ENCODE measurements at regions not wholly inside any gene's neighbourhood (a gene's known extent, or its start where the extent isn't known, plus 50 kb on each side); places are given as distances from the start of the nearest gene placed in this dataset.

GRCh38 chr3:144175644-144176425 is 204.2 kb downstream of the DIPK2A start:
- TF ChIP-seq EZH2 (IDR thresholded peaks at IDR 0.05; ENCODE audit: low read length, missing control alignments) (no peak), CTCF (conservative IDR thresholded peaks at IDR 0.05 in 1 of 2, IDR thresholded peaks at IDR 0.05 in 1 of 2; ENCODE audit: low read depth in 1 of 2, low read length in 2 of 2) (no peak)
- Histone ChIP-seq H3K4me2 (ENCODE audit: extremely low read depth, insufficient read depth, low read length) (no peak overlapping the region), H2AFZ (ENCODE audit: low read length) (no peak overlapping the region), H3K9me3 (ENCODE audit: control insufficient read depth, insufficient read depth, low read depth, low read length) (no peaks in the 10 kb centered on the region), H3K4me3 (replicated peaks in 1 of 4; ENCODE audit: control extremely low read depth in 1 of 4, insufficient read depth in 1 of 4, low read depth in 3 of 4, low read length in 4 of 4) (no peak overlapping the region), H3K27ac (ENCODE audit: insufficient read depth, low read length) (no peak overlapping the region), H3K4me1 (ENCODE audit: control insufficient read depth, extremely low read depth, insufficient read depth, low read length) (no peaks in the 10 kb centered on the region), H3K27me3 (ENCODE audit: control insufficient read depth, insufficient read depth, low read length) (no peaks in the 10 kb centered on the region), H4K20me1 (ENCODE audit: control insufficient read depth, extremely low read depth, insufficient read depth, low read length) (no peaks in the 10 kb centered on the region), H3K9ac (ENCODE audit: insufficient read depth, low read length) (no peak overlapping the region), H3K79me2 (ENCODE audit: control insufficient read depth, insufficient read depth, low read length) (no peaks in the 10 kb centered on the region), H3K36me3 (ENCODE audit: control insufficient read depth, insufficient read depth, low read length) (no peaks in the 10 kb centered on the region)
- no peak for DNase-seq (ENCODE audit: low read depth in 2 of 2)

GRCh38 chr3:144177649-144178048 is 206.0 kb downstream of the DIPK2A start:
- DNase-seq (ENCODE audit: low read depth in 2 of 2): no peak
- Histone ChIP-seq H4K20me1 (ENCODE audit: control insufficient read depth, extremely low read depth, insufficient read depth, low read length) (no peaks in the 10 kb centered on the region), H3K4me2 (ENCODE audit: extremely low read depth, insufficient read depth, low read length) (no peak overlapping the region)

GRCh38 chr3:144178607-144179006 is 207.0 kb downstream of the DIPK2A start:
- Histone ChIP-seq H3K36me3 (ENCODE audit: control insufficient read depth, insufficient read depth, low read length) (no peaks in the 10 kb centered on the region), H3K9ac (ENCODE audit: insufficient read depth, low read length) (no peak overlapping the region), H3K4me1 (ENCODE audit: control insufficient read depth, extremely low read depth, insufficient read depth, low read length) (no peaks in the 10 kb centered on the region), H3K79me2 (ENCODE audit: control insufficient read depth, insufficient read depth, low read length) (no peaks in the 10 kb centered on the region), H3K4me2 (ENCODE audit: extremely low read depth, insufficient read depth, low read length) (no peak overlapping the region), H3K27ac (ENCODE audit: insufficient read depth, low read length) (no peak overlapping the region), H2AFZ (ENCODE audit: low read length) (no peak overlapping the region), H4K20me1 (ENCODE audit: control insufficient read depth, extremely low read depth, insufficient read depth, low read length) (no peaks in the 10 kb centered on the region), H3K4me3 (replicated peaks in 1 of 4; ENCODE audit: control extremely low read depth in 1 of 4, insufficient read depth in 1 of 4, low read depth in 3 of 4, low read length in 4 of 4) (no peak overlapping the region), H3K9me3 (ENCODE audit: control insufficient read depth, insufficient read depth, low read depth, low read length) (no peaks in the 10 kb centered on the region), H3K27me3 (ENCODE audit: control insufficient read depth, insufficient read depth, low read length) (no peaks in the 10 kb centered on the region)
- TF ChIP-seq EZH2 (IDR thresholded peaks at IDR 0.05; ENCODE audit: low read length, missing control alignments): no peak
- TF ChIP-seq CTCF (conservative IDR thresholded peaks at IDR 0.05 in 1 of 2, IDR thresholded peaks at IDR 0.05 in 1 of 2; ENCODE audit: low read depth in 1 of 2, low read length in 2 of 2): no peak
- DNase-seq (ENCODE audit: low read depth in 2 of 2): no peak

More at GRCh38 chr3:144177649-144178048, 206.0 kb downstream of the DIPK2A start:
- H3K27me3 ChIP-seq (ENCODE audit: control insufficient read depth, insufficient read depth, low read length): no peaks in the 10 kb centered on the region
- no peak overlapping the region for H2AFZ ChIP-seq (ENCODE audit: low read length)
- no peaks in the 10 kb centered on the region for H3K9me3 ChIP-seq (ENCODE audit: control insufficient read depth, insufficient read depth, low read depth, low read length)
- no peak overlapping the region for H3K27ac ChIP-seq (ENCODE audit: insufficient read depth, low read length)
- no peak overlapping the region for H3K9ac ChIP-seq (ENCODE audit: insufficient read depth, low read length)
- H3K36me3 ChIP-seq (ENCODE audit: control insufficient read depth, insufficient read depth, low read length): no peaks in the 10 kb centered on the region
- H3K4me1 ChIP-seq (ENCODE audit: control insufficient read depth, extremely low read depth, insufficient read depth, low read length): no peaks in the 10 kb centered on the region
- TF ChIP-seq EZH2 (IDR thresholded peaks at IDR 0.05; ENCODE audit: low read length, missing control alignments): no peak
- no peak for TF ChIP-seq CTCF (conservative IDR thresholded peaks at IDR 0.05 in 1 of 2, IDR thresholded peaks at IDR 0.05 in 1 of 2; ENCODE audit: low read depth in 1 of 2, low read length in 2 of 2)
- no peak overlapping the region for H3K4me3 ChIP-seq (replicated peaks in 1 of 4; ENCODE audit: control extremely low read depth in 1 of 4, insufficient read depth in 1 of 4, low read depth in 3 of 4, low read length in 4 of 4)
- H3K79me2 ChIP-seq (ENCODE audit: control insufficient read depth, insufficient read depth, low read length): no peaks in the 10 kb centered on the region
